ENCODE measurements at regions not wholly inside any gene's neighbourhood (a gene's known extent, or its start where the extent isn't known, plus 50 kb on each side); places are given as distances from the start of the nearest gene placed in this dataset.

- no peak for TF ChIP-seq EZH2 (IDR thresholded peaks at IDR 0.05; ENCODE audit: low read length, missing control alignments)
- no peak for TF ChIP-seq CTCF (conservative IDR thresholded peaks at IDR 0.05 in 1 of 2, IDR thresholded peaks at IDR 0.05 in 1 of 2; ENCODE audit: low read depth in 1 of 2, low read length in 2 of 2)
These were observed 441.3 kb upstream of the CCNG1 start for GRCh38 chr5:162996053-162996452.
